ENCODE measurements at regions not wholly inside any gene's neighbourhood (a gene's known extent, or its start where the extent isn't known, plus 50 kb on each side); places are given as distances from the start of the nearest gene placed in this dataset.

- TF ChIP-seq CTCF (IDR thresholded peaks at IDR 0.05) (no peak), POLR2A (IDR thresholded peaks at IDR 0.05) (no peak)
Observed at GRCh38 chr7:131000873-131001272, 266.9 kb upstream of the KLF14 start.
